Smooth muscle cell of the brain vasculature (primary cell): ENCODE measurements at regions not wholly inside any gene's neighbourhood (a gene's known extent, or its start where the extent isn't known, plus 50 kb on each side); places are given as distances from the start of the nearest gene placed in this dataset.

Experiments used
- DNase-seq: peaks from one replicate; pipeline ENCODE4 v3.0.0-alpha.2; 2012; ENCODE audit warnings: low read depth, low spot score

- DNase-seq = no peak
Measured at GRCh38 chr1:55586771-55587170, 371.6 kb upstream of the USP24 start.

DNA sequence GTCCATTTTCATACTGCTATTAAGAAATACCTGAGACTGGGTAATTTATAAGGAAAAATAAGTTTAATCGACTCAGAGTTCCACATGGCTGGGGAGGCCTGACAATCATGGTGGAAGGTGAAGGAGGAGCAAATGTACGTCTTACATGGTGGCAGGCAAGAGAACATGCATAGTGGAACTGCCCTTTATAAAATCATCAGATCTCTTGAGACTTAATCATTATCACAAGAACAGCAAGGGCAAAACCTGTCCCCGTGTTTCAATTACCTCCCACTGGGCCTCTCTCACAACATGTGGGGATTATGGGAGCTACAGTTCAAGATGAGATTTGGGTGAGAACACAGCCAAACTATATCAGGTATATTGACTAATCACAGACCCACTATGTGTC lies 370.2 kb upstream of the USP24 start:
- DNase-seq = no peak

DNA sequence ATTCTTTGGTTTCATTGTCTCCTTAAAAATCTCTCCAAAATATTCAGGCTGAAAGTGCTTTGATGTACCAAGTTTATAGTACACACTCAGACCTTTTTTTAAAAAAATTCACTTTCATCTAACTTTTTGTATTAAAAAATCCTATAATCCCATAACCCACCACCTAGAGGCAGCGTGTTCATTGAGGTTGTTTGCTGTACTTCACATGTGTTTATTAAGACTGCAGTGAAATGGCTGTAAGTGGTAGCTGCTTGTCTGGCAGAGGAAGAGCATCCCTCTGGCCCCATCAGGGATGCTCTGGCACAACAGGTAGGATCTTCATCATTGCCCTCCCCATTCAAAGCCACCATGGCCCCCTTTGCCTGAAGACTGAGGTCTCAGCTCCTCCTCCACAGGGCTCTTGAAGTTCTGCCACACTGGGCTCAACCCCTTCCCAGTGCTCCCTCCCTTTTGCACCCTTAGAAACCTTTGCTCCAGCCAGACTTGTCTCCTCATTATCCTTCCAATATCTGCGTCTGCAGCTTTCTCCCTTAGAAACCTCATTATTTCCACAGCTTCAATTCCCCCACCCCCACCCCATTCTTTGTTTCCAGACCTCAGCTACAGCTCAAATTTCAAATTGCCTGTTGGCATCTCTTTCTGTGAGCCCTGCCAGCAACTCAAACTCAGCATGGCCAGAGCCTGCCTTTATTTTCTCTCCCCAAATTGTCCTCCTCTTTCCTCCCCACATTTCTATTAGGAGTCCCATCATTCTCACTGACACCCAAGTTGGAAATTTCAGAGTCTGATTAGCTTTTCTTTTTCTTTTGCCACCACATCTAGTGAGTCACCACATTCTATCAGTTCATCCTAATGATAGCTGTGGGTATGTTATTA lies 369.6 kb upstream of the USP24 start:
- DNase-seq = no peak

DNA sequence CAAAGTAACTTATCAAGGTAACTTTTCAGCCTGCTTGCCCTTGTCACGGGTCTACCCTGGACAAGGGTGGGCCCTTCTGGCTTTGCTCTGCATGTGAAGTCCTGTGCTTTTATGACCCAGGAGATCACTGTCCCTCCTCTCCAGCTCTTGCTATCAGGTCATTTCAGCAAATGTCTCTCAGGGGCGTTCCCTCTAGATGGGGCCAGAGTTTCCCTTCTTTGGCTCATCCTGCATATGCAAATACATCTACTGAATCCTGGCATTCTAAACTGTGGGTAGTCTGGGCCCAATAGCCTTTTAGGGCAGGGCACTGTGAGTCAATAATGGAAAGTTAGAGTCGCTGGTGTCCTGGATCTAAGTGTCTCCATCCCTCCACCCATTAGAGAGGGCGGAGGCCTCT lies 366.9 kb upstream of the USP24 start:
- DNase-seq = no peak

DNA sequence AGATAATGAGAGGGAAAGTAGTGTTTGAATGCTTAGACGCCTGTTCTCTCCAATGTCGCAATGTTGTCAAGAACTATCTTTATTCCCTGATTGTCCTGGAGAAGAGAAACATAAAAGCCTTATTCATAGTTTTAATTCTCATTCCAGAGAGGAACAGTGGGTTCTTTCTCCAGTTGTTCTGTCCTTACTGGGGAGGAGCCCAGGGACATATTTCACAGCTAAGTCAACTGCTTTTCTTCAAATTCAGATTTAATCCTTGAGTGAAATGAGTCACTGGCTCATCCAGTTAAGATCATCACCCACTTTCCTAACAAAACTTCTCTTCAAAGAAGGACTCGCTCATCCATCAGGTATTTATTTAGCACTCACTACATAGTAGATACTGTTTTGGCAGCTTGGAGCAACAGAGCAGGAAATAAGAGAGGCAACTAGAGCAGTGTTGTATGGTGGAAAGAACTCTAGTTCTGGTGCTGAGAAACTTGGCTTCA lies 365.7 kb upstream of the USP24 start:
- no peak for DNase-seq

DNA sequence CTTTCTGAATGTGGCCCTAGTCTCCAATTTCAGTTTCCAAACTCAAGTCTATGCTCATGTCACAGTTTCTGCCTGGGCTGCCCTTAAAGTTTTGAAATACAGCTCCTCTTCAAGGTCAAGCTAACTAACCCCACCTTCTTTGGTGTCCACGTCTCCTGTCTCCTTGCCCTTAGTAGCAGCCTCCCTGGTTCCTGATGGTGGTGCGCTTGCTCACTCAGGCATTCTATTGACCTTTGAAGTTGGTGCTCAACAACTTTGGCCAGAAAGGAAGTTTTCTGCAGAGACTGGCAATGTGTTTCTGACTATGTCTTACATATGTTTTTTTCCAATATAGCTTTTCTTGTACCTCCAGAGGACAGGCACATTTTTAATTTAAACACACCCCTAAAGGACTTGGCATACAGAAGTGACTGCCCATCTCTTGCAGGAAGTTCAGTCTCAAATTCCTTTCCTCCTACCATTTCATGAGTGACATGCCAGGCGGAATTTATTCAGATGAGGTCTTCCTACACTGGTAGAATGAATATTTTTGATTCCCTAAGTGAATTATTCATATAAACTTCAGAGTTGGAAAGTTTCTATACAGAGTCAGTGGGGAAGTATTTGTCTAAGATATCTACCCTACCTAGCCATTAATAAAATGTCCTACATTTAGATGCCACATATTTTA lies 364.3 kb upstream of the USP24 start:
- no peak for DNase-seq

DNA sequence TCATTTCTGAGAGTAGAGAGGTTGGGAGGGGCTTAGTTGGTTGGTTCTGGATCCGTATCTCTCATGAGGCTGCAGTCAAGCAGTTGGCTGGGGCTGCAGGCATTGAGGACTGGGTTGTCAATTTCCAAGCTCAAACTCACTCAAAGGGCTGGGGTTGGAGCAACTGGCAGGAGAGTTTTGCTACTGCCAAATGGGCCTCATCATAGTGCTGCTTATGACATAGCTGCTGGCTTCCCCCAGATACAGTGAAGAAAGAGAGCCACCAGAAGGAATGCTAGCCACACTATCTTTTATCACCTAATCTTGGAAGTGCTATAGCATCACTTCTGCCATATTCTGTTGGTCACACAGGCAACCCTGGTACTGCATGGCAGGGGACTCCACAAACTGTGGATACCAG lies 363.5 kb upstream of the USP24 start:
- DNase-seq = no peak

DNA sequence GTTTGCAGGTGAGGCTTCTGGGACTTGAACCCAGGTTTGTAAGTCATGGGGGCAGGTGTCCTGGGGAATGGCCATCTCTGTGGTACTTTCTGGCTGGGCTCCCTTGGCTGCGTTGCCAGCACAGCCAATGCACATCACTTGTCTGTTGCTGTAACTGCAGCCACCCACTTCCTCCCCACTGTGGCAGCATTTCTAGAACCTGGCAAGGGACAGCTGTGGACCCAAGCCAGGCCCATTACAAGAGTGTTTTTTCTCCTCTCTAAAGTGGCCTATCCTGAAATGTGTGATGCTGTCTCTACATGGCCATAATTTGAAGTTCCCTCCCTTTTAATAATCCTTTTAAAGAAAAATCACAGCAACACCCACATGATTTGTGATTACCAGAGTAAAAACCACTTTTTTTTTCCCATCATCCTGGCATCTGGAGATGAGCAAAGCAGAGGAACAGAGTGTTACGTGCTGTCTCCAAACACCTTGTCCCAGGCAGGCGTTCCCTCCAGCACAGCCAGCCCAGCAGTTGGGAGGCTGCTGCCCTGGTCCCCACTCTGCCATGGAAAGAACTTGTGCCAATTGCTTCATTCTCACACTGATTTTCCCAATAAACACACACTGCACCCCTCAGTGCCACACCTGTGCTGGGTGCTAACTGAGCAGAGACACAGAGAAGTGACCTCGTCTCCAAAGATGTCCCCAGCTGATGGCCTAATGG lies 360.6 kb upstream of the USP24 start:
- no peak for DNase-seq

GRCh38 chr1:55574691-55575225 lies 359.6 kb upstream of the USP24 start:
- DNase-seq = no peak

DNA sequence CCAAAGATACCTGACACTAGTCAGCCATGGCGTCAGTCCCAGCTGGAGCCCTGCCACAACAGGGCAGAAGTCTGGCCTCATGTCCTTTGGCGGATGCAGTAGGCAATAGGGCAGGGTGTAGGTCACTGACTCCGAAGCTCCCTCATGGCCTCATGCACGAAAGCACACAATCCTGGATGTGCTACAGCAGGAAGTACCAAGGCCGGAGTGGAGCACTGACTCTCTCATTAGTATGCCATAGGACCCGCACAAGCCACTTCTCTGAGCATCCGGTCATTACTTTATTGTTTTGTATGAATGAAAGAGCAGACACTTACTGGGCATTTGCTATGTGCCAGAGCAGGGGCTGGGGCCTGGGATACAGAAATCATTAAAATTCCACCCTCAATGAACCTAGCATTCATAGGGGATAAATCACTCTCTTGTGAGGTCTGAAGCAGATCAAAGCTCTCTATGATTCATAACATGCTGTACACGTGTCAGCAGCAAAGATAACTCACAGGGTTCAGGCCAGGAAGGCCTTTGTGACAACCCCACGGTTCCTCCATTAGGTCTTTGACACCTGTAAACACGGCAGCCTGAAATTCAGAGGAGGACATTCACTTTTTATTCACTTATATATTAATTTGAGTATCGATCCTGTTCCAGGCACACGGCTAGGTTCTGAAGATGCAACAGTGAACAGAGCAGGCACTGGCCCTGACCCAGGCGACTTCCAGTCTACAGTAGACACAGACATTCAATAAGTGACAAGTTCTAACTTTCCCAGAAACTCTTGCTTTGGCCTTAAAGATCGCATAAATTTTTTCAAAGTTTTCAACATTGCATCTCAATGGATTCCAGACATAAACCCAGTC lies 357.9 kb upstream of the USP24 start:
- no peak for DNase-seq

DNA sequence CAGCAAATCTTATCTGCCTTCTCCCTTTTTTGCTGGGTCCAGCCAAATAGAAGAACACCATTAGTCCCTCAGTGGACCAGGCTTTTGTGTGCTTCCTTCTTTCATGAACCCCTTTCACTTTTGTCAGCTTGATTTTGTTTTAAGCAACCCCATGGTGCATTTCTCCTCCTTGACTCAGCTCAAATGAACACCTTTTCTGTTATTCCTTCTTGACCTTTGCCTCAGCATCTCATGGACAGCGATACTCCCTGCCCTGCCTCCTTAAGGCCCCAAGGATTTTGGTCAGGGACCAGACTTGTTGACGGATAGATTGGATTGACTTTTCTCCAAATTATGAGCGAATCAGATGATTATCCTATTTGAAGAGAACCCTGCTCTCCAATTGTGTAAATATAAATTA lies 356.6 kb upstream of the USP24 start:
- no peak for DNase-seq

DNA sequence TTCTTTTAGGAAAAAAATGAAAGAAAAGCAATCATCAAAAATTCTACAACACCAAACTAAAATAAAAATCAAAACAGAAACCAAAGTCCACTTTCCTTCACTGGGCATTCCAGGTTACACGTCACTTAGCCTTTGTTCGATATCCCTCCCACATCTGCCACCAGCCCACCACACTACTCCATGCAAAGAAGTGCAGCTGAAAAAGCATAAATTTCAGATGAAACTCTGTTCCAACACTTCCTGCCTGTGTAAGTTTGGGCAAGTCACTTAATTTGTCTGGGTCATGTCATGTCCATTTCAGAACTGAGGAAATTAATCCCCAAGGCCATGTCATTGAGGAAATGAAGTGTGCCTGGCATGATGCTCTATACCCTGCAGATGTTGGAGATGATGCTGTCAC lies 354.3 kb upstream of the USP24 start:
- DNase-seq = no peak

DNA sequence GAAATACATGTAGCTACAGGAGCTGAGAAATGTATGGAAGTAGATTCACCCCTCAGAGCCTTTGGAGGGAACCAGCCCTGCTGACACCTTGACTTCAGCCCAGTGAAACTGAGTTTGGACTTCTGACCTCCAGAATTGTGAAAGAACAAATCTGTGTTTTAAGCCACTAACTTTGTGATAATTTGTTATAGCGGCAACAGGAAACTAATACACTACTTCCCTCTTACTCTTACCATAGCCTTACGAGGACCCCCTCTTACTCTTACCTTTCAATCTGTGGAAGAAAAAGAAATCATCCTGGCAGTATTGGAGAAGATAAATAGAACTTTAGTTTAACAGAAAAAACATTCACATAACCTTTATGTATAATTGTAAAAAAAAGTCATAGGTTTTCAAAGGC lies 353.6 kb upstream of the USP24 start:
- DNase-seq = no peak

DNA sequence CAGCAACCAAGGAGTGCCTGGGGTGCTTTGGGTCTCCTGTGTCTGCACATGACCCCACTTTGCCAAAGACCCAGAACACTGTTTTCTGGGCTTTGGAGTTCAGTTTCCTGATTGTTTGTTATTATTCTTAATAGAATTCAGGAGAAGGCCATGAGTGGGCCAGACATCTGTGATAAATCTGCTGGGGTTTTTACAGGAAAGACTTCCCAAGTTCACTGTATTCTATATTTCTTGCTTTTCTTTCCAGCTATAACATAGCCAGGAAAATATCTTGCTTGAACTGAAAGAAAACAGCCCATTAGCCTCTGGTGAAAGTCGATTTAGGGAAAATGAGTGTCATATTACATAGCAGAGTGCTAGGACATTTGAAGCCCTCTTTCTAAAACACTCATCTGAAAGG lies 345.1 kb upstream of the USP24 start:
- no peak for DNase-seq

DNA sequence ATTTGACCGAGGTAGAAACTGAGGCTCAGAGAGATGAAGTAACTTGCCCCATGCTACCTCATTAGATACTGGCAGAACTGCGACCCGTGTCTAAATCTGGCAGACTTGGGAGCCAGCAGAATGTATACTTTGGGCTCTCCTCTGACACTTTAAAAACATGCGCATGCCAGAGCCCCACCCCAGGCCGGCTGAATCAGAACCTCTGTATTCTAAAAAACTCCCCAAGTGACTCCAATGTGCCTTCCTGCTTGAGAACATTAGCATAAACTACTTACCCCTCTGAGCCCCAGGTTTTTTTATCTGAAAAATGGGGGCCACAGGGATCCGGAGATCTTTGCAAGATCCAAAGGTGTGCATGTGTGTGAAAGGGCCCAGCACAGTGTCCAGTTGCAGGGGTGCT lies 344.7 kb upstream of the USP24 start:
- DNase-seq = no peak

GRCh38 chr1:55559161-55559611 lies 344.0 kb upstream of the USP24 start:
- no peak for DNase-seq

DNA sequence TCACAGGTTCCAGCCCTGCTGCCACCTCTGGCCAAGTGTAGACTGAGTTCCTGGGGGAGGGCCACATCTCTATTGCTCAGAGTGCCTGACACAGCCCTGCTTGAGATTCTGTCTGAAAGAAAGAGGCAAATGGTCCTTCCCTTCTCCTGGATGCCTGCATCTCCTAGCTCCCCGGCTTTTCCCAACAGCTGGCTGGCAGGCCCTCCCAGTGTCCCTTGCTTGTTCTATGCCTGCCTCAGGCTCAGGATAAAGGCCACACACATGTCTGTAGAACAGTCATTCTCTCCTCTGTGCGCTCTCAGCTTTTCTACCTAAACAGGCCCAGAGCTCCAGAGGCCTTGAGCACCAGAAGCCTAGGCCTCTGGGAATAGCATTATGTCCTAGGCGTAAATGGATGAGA lies 343.4 kb upstream of the USP24 start:
- DNase-seq = no peak

- DNase-seq = no peak
Measured at GRCh38 chr1:55555956-55556725, 341.0 kb upstream of the USP24 start.

GRCh38 chr1:55554611-55555010 lies 339.4 kb upstream of the USP24 start:
- no peak for DNase-seq

DNA sequence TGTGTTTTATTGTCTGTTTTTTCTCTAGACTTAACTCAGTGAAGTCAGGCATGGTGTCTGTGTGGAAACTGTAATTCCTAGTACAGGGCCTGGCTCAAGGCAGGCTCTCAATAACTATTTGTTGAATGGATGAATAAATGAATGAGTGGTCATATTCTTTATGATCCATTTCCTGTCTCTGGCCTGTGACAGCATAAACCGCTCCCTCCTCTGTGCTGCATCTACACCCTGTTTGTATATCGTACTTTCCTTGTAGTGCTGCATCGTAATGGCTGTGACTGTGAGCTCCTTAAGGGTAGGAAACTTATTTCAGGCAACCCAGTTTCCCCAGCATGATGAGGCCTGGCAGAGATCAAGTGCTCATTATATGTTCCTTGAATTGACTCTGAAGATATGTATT lies 337.5 kb upstream of the USP24 start:
- no peak for DNase-seq
